Erythroblast (primary cell): ENCODE measurements at regions not wholly inside any gene's neighbourhood (a gene's known extent, or its start where the extent isn't known, plus 50 kb on each side); places are given as distances from the start of the nearest gene placed in this dataset.

ENCODE experiments used
- GATA1 ChIP-seq: IDR thresholded peaks from 2 replicates; pipeline ENCODE4 v1.6.1; 2011; ENCODE audit warnings: low read depth, mild to moderate bottlenecking, control low read depth, low read length, moderate library complexity
- POLR2A ChIP-seq: IDR thresholded peaks from 2 replicates; pipeline ENCODE4 v1.6.1; 2011; ENCODE audit warnings: mild to moderate bottlenecking, low read length

DNA sequence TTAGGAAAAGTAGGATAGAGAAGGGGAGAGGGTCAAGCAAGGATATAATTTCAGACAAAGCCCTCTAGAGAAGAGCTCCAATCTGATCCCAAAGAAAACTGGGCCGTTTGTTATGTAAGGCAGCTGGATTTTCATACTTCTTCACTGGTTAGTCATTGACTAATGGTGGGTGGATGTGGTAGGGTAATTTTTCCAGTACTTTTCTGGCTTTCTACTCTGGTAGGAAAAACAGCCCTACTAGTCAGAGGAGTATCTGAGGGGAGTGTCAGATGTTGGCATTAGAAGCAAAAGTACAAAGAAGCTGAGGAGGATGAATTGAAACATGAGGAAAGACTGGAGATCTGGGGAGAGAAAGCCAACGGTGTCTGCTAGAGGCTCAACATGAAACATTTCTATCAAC is 145.3 kb downstream of the TNFSF18 start:
- TF ChIP-seq POLR2A (no peak), GATA1 (no peak)
